HEK293 (cell line): ENCODE measurements at regions not wholly inside any gene's neighbourhood (a gene's known extent, or its start where the extent isn't known, plus 50 kb on each side); places are given as distances from the start of the nearest gene placed in this dataset.

Source experiments
- CTCF ChIA-PET: fragments of 350-600 bp; formaldehyde crosslinking; extraction: SDS; loops from one replicate; lab custom pipeline; 2021; ENCODE audit warnings: antibody characterized with exemption; lab: Yijun Ruan, JAX
- POLR2A ChIA-PET: fragments of 300-600 bp; formaldehyde crosslinking; extraction: SDS; loops from one replicate; lab custom pipeline; 2020; ENCODE audit warnings: antibody characterized with exemption, inconsistent platforms; lab: Yijun Ruan, JAX
- H3K27ac ChIP-seq: fragments of 200-500 bp; sonication (Bioruptor generic); 2 replicates; pipeline ENCODE4 v1.5.1; 2014; ENCODE audit warnings: low read depth, low read length, control low read depth, inconsistent platforms; ENCODE audit errors: extremely low read depth
- H3K36me3 ChIP-seq, 2 experiments: fragments of 200-500 bp in 1 of 2; sonication (Bioruptor generic) in 1 of 2; 1 replicate in 1 of 2; 2 replicates in 1 of 2; pipeline ENCODE4 v1.5.1; 2014 to 2017; ENCODE audit warnings: inconsistent platforms in 2 of 2, low read length in 2 of 2; ENCODE audit not compliant: control insufficient read depth in 2 of 2, insufficient read depth in 1 of 2
- H3K4me1 ChIP-seq: fragments of 200-500 bp; sonication (Bioruptor generic); 2 replicates; pipeline ENCODE4 v1.5.1; 2014; ENCODE audit warnings: mild to moderate bottlenecking, low read length, inconsistent platforms; ENCODE audit not compliant: control insufficient read depth, insufficient read depth
- H3K4me3 ChIP-seq: 2 replicates; pipeline ENCODE4 v1.5.1; 2011; ENCODE audit warnings: low read depth, mild to moderate bottlenecking, control low read depth, low read length, moderate library complexity
- H3K9me3 ChIP-seq: fragments of 200-500 bp; sonication (Bioruptor generic); 2 replicates; pipeline ENCODE4 v1.5.1; 2014; ENCODE audit warnings: low read depth, low read length, inconsistent platforms; ENCODE audit not compliant: control insufficient read depth, insufficient read depth
- BCL11B ChIP-seq: fragments of 450-650 bp; formaldehyde crosslinking; IDR thresholded peaks from 2 replicates; pipeline ENCODE4 v1.5.1; 2016; ENCODE audit warnings: low read depth, missing biosample characterization, missing genetic modification characterization
- HOXC10 ChIP-seq: sonication (generic); formaldehyde crosslinking; IDR thresholded peaks from 2 replicates; pipeline ENCODE4 v1.8.1; 2023; ENCODE audit warnings: mild to moderate bottlenecking, missing genetic modification reagents
- MZF1 ChIP-seq: fragments of 450-650 bp; formaldehyde crosslinking; IDR thresholded peaks from 2 replicates; pipeline ENCODE4 v1.5.1; 2017; ENCODE audit warnings: missing biosample characterization, missing genetic modification characterization, borderline replicate concordance
- SCRT1 ChIP-seq: fragments of 450-650 bp; formaldehyde crosslinking; IDR thresholded peaks from 2 replicates; pipeline ENCODE4 v1.5.1; 2016; ENCODE audit warnings: missing biosample characterization, missing genetic modification characterization, borderline replicate concordance
- YY2 ChIP-seq: fragments of 450-650 bp; formaldehyde crosslinking; IDR thresholded peaks from 2 replicates; pipeline ENCODE4 v1.5.1; 2016; ENCODE audit warnings: missing biosample characterization, missing genetic modification characterization
- ZFHX2 ChIP-seq: fragments of 450-650 bp; formaldehyde crosslinking; conservative IDR thresholded peaks from 2 replicates; pipeline ENCODE4 v1.5.1; 2016; ENCODE audit warnings: missing biosample characterization, missing genetic modification characterization
- ZFP37 ChIP-seq: fragments of 450-650 bp; formaldehyde crosslinking; IDR thresholded peaks from 2 replicates; pipeline ENCODE4 v1.5.1; 2016; ENCODE audit warnings: missing biosample characterization, missing genetic modification characterization
- ZFP69B ChIP-seq: fragments of 450-650 bp; formaldehyde crosslinking; IDR thresholded peaks from 2 replicates; pipeline ENCODE4 v1.5.1; 2016; ENCODE audit warnings: missing biosample characterization, missing genetic modification characterization
- ZIC2 ChIP-seq: fragments of 450-650 bp; formaldehyde crosslinking; IDR thresholded peaks from 2 replicates; pipeline ENCODE4 v1.5.1; 2016; ENCODE audit warnings: missing biosample characterization, missing genetic modification characterization
- ZNF112 ChIP-seq: fragments of 450-650 bp; formaldehyde crosslinking; IDR thresholded peaks from 2 replicates; pipeline ENCODE4 v1.5.0; 2017; ENCODE audit warnings: missing biosample characterization, missing genetic modification characterization
- ZNF211 ChIP-seq: fragments of 450-650 bp; formaldehyde crosslinking; IDR thresholded peaks from 2 replicates; pipeline ENCODE4 v1.5.1; 2016; ENCODE audit warnings: low read depth, missing biosample characterization, missing genetic modification characterization
- ZNF311 ChIP-seq: fragments of 450-650 bp; formaldehyde crosslinking; IDR thresholded peaks from 2 replicates; pipeline ENCODE4 v1.5.1; 2017; ENCODE audit warnings: missing biosample characterization, missing genetic modification characterization, borderline replicate concordance
- ZNF37A ChIP-seq: fragments of 450-650 bp; IDR thresholded peaks from 2 replicates; pipeline ENCODE4 v1.5.1; 2018; ENCODE audit warnings: missing biosample characterization, missing genetic modification characterization
- ZNF501 ChIP-seq: fragments of 450-650 bp; formaldehyde crosslinking; IDR thresholded peaks from 2 replicates; pipeline ENCODE4 v1.5.1; 2016; ENCODE audit warnings: missing biosample characterization, missing genetic modification characterization
- ZNF513 ChIP-seq: fragments of 450-650 bp; IDR thresholded peaks from 2 replicates; pipeline ENCODE4 v1.5.1; 2018; ENCODE audit warnings: missing biosample characterization, missing genetic modification characterization
- ZNF610 ChIP-seq: fragments of 450-650 bp; formaldehyde crosslinking; IDR thresholded peaks from 2 replicates; pipeline ENCODE4 v1.5.1; 2016; ENCODE audit warnings: missing biosample characterization, missing genetic modification characterization, borderline replicate concordance
- ZNF626 ChIP-seq: fragments of 450-650 bp; sonication (Bioruptor Pico); formaldehyde crosslinking; IDR thresholded peaks from 2 replicates; pipeline ENCODE4 v1.5.1; 2018; ENCODE audit warnings: missing biosample characterization, missing genetic modification characterization, inconsistent platforms
- ZNF701 ChIP-seq: fragments of 450-650 bp; formaldehyde crosslinking; IDR thresholded peaks from 2 replicates; pipeline ENCODE4 v1.5.1; 2016; ENCODE audit warnings: missing biosample characterization, missing genetic modification characterization
- ZNF707 ChIP-seq: fragments of 450-650 bp; formaldehyde crosslinking; IDR thresholded peaks from 2 replicates; pipeline ENCODE4 v1.5.1; 2016; ENCODE audit warnings: missing biosample characterization, missing genetic modification characterization
- ZSCAN16 ChIP-seq: fragments of 450-650 bp; formaldehyde crosslinking; IDR thresholded peaks from 2 replicates; pipeline ENCODE4 v1.5.1; 2016; ENCODE audit warnings: missing biosample characterization, missing genetic modification characterization
- ZSCAN18 ChIP-seq: fragments of 450-650 bp; formaldehyde crosslinking; IDR thresholded peaks from 2 replicates; pipeline ENCODE4 v1.5.1; 2016; ENCODE audit warnings: missing biosample characterization, missing genetic modification characterization
- ZSCAN5A ChIP-seq: fragments of 450-650 bp; formaldehyde crosslinking; IDR thresholded peaks from 2 replicates; pipeline ENCODE4 v1.5.1; 2016; ENCODE audit warnings: missing biosample characterization, missing genetic modification characterization

GRCh38 chrX:33923262-33923661, 208.9 kb downstream of the FAM47A start:
- Histone ChIP-seq H3K4me1 (no peaks in the 10 kb centered on the region), H3K36me3 (no peaks in the 10 kb centered on the region), H3K4me3 (no peak overlapping the region), H3K9me3 (no peaks in the 10 kb centered on the region; the same call in 1 of the 2 replicates), H3K27ac (no peak overlapping the region)
- CTCF ChIA-PET, result no interaction called here
- POLR2A ChIA-PET, result no interaction called here
- TF ChIP-seq SCRT1 (tag by site-specific recombination) (no peak), ZNF626 (tag by site-specific recombination) (no peak), ZNF112 (tag by site-specific recombination) (no peak)

- Histone ChIP-seq H3K4me3 (no peak overlapping the region), H3K4me1 (no peaks in the 10 kb centered on the region), H3K36me3 (no peaks in the 10 kb centered on the region), H3K9me3 (no peaks in the 10 kb centered on the region; the same call in 1 of the 2 replicates), H3K27ac (no peak overlapping the region)
- POLR2A ChIA-PET, result no interaction called here
- TF ChIP-seq MZF1 (tag by site-specific recombination) (no peak), ZNF501 (tag by site-specific recombination) (no peak), ZSCAN16 (tag by site-specific recombination) (no peak), HOXC10 (CRISPR knock-in tag) (no peak), ZNF513 (tag by site-specific recombination) (no peak), ZFP37 (no peak), ZNF311 (tag by site-specific recombination) (no peak), ZNF37A (tag by site-specific recombination) (no peak), ZNF610 (tag by site-specific recombination) (no peak), YY2 (tag by site-specific recombination) (no peak)
- CTCF ChIA-PET, result no interaction called here
Measured at GRCh38 chrX:33909836-33910235, 222.3 kb downstream of the FAM47A start.

GRCh38 chrX:33908898-33909297, 223.2 kb downstream of the FAM47A start:
- POLR2A ChIA-PET, result no interaction called here
- TF ChIP-seq ZFP69B (no peak), ZIC2 (tag by site-specific recombination) (no peak), ZNF211 (tag by site-specific recombination) (no peak), ZNF701 (no peak), ZSCAN16 (tag by site-specific recombination) (no peak), ZNF707 (tag by site-specific recombination) (no peak), ZSCAN5A (tag by site-specific recombination) (no peak), BCL11B (tag by site-specific recombination) (no peak), ZFHX2 (tag by site-specific recombination) (no peak), ZSCAN18 (tag by site-specific recombination) (no peak)
- TF ChIP-seq, all 188 proteins: peak for 0
- Histone ChIP-seq H3K4me3 (no peak overlapping the region), H3K27ac (no peak overlapping the region), H3K4me1 (no peaks in the 10 kb centered on the region), H3K36me3 (no peaks in the 10 kb centered on the region), H3K9me3 (no peaks in the 10 kb centered on the region; the same call in 1 of the 2 replicates)
- CTCF ChIA-PET, result no interaction called here
